HepG2 (cell line): ENCODE measurements at regions not wholly inside any gene's neighbourhood (a gene's known extent, or its start where the extent isn't known, plus 50 kb on each side); places are given as distances from the start of the nearest gene placed in this dataset.

Experiments used
- ATAC-seq: fragments of 200-7000 bp; cut with Tn5 transposase; 3 replicates; pipeline ENCODE4 v1.9.1; 2020; ENCODE audit warnings: mild to moderate bottlenecking, moderate library complexity
- BruUV-seq: library from RNA; stranded (reverse); fragments of 400-500 nt; replicated peaks from 2 replicates; lab custom pipeline; 2021; lab: Mats Ljungman, UMichigan
- CTCF ChIA-PET: fragments of 300-600 bp; formaldehyde crosslinking; extraction: SDS; loops from one replicate; lab custom pipeline; 2021; ENCODE audit warnings: low total read pairs, inconsistent platforms, low intra/inter-chr PET ratio; lab: Yijun Ruan, JAX
- POLR2A ChIA-PET: fragments of 350-600 bp; sonication (Branson Sonifier 250); formaldehyde crosslinking; loops from one replicate; lab custom pipeline; 2020; ENCODE audit warnings: antibody characterized with exemption, inconsistent platforms; lab: Yijun Ruan, JAX
- DNase-seq: peaks from one replicate; pipeline ENCODE4 v3.0.0-alpha.2; 2015; ENCODE audit warnings: low spot score
- FAIRE-seq: peaks from 3 replicates; lab custom pipeline; 2011; peaks lifted over from hg19 to GRCh38; lab: Jason Lieb, UNC
- H2AFZ ChIP-seq: one replicate; pipeline ENCODE4 v1.6.1; 2011; ENCODE audit warnings: low read length, inconsistent platforms
- H3K27ac ChIP-seq: fragments of 300-600 bp; 3 replicates; pipeline ENCODE4 v1.8.0; 2011; ENCODE audit warnings: mixed run types, mild to moderate bottlenecking, mixed read lengths, low read length, inconsistent platforms; ENCODE audit not compliant: insufficient read depth; ENCODE audit errors: extremely low read length
- H3K27me3 ChIP-seq, 2 experiments: fragments of 200-600 bp in 1 of 2; 2 replicates in 1 of 2; 3 replicates in 1 of 2; pipeline versions ENCODE4 v1.6.0 to v1.8.0; 2011; ENCODE audit warnings: low read length in 2 of 2, mild to moderate bottlenecking in 2 of 2, moderate library complexity in 2 of 2, inconsistent platforms in 1 of 2; ENCODE audit not compliant: insufficient read depth in 2 of 2, control insufficient read depth in 1 of 2
- H3K36me3 ChIP-seq, 2 experiments: fragments of 200-600 bp in 1 of 2; replicated peaks in 1 of 2; 2 replicates in 1 of 2; 3 replicates in 1 of 2; pipeline versions ENCODE4 v1.5.1 to v1.8.0; 2011; ENCODE audit warnings: low read length in 2 of 2, inconsistent platforms in 1 of 2; ENCODE audit not compliant: insufficient read depth in 2 of 2, control insufficient read depth in 1 of 2
- H3K4me1 ChIP-seq: 2 replicates; pipeline ENCODE4 v1.5.1; 2012; ENCODE audit warnings: low read length, inconsistent platforms; ENCODE audit not compliant: insufficient read depth
- H3K4me2 ChIP-seq: 2 replicates; pipeline ENCODE4 v1.6.0; 2011; ENCODE audit warnings: low read depth, low read length, inconsistent platforms
- H3K4me3 ChIP-seq, 3 experiments: fragments of 200-600 bp in 1 of 3; sonication (generic), shearing (Covaris generic) in 1 of 3; replicated peaks in 1 of 3; 2 replicates each; pipeline ENCODE4 v1.5.1; 2011 to 2016; ENCODE audit warnings: low read length in 3 of 3, inconsistent platforms in 2 of 3, low read depth in 2 of 3, mild to moderate bottlenecking in 2 of 3, control low read depth in 1 of 3, mixed read lengths in 1 of 3; ENCODE audit not compliant: insufficient read depth in 1 of 3
- H3K79me2 ChIP-seq: one replicate; pipeline ENCODE4 v1.6.1; 2011; ENCODE audit warnings: low read length, inconsistent platforms; ENCODE audit not compliant: insufficient read depth
- H3K9ac ChIP-seq: 2 replicates; pipeline ENCODE4 v1.6.0; 2011; ENCODE audit warnings: mild to moderate bottlenecking, low read depth, low read length, inconsistent platforms; ENCODE audit not compliant: insufficient read depth
- H3K9me3 ChIP-seq: 2 replicates; pipeline ENCODE4 v1.5.1; 2012; ENCODE audit warnings: mild to moderate bottlenecking, low read length
- H4K20me1 ChIP-seq: 2 replicates; pipeline ENCODE4 v1.6.0; 2011; ENCODE audit warnings: inconsistent platforms, mild to moderate bottlenecking, low read length, moderate library complexity; ENCODE audit not compliant: insufficient read depth
- MYNN ChIP-seq: sonication (generic); formaldehyde crosslinking; IDR thresholded peaks from 2 replicates; pipeline ENCODE4 v1.4.0; 2020; ENCODE audit warnings: mild to moderate bottlenecking, low read depth, missing genetic modification reagents
- TBX2 ChIP-seq: sonication (generic); formaldehyde crosslinking; IDR thresholded peaks from 2 replicates; pipeline ENCODE4 v1.5.0; 2020; ENCODE audit warnings: missing genetic modification reagents, mild to moderate bottlenecking, borderline replicate concordance
- ZNF143 ChIP-seq: sonication (generic); formaldehyde crosslinking; IDR thresholded peaks from 2 replicates; pipeline ENCODE4 v1.4.0; 2020; ENCODE audit warnings: missing genetic modification reagents
- ZNF296 ChIP-seq: sonication (generic); formaldehyde crosslinking; conservative IDR thresholded peaks from 2 replicates; pipeline ENCODE4 v1.5.0; 2020; ENCODE audit warnings: mild to moderate bottlenecking, missing genetic modification reagents
- ZNF564 ChIP-seq: sonication (generic); formaldehyde crosslinking; IDR thresholded peaks from 2 replicates; pipeline ENCODE4 v1.8.1; 2023; ENCODE audit warnings: mild to moderate bottlenecking, missing genetic modification reagents
- ZNF737 ChIP-seq: sonication (generic); formaldehyde crosslinking; IDR thresholded peaks from 2 replicates; pipeline ENCODE4 v1.5.0; 2020; ENCODE audit warnings: missing genetic modification reagents, mild to moderate bottlenecking, borderline replicate concordance
- ZZZ3 ChIP-seq: sonication (generic); formaldehyde crosslinking; IDR thresholded peaks from 2 replicates; pipeline ENCODE4 v1.4.0; 2020; ENCODE audit warnings: missing genetic modification reagents, mild to moderate bottlenecking, borderline replicate concordance
- WGBS: methylation state at CpG from one replicate; pipeline ENCODE4 v1.1.6; 2017; ENCODE audit warnings: low lambda C conversion rate; 5-methylcytosine and 5-hydroxymethylcytosine counted together
- in situ Hi-C: cut with HindIII; loops from 2 replicates; pipeline ENCODE4 v1.10.0; 2017; ENCODE audit warnings: low pct_unique_long_range_greater_than_20kb; ENCODE audit not compliant: extremely low pct_ligation_motif_present
- intact Hi-C: fragments of 100-400 bp; cut with micrococcal nuclease; formaldehyde crosslinking; loops from one replicate; pipeline ENCODE4 v1.10.0; 2022; ENCODE audit not compliant: unreplicated experiment
- TF ChIP-seq, protein P1 (sequence below): sonication (generic); formaldehyde crosslinking; IDR thresholded peaks from 2 replicates; pipeline ENCODE4 v1.5.0; 2020; ENCODE audit warnings: mild to moderate bottlenecking, missing genetic modification reagents
- TF ChIP-seq, protein P2 (sequence below): sonication (generic); formaldehyde crosslinking; conservative IDR thresholded peaks from 2 replicates; pipeline ENCODE4 v1.8.0; 2022; ENCODE audit warnings: low read depth, missing genetic modification reagents
- TF ChIP-seq, protein P3 (sequence below): sonication (generic); formaldehyde crosslinking; IDR thresholded peaks from 2 replicates; pipeline ENCODE4 v1.8.1; 2023; ENCODE audit warnings: missing genetic modification reagents, mild to moderate bottlenecking, borderline replicate concordance
- TF ChIP-seq, protein P4 (sequence below), 2 experiments: fragments of 450-650 bp in 1 of 2; sonication (generic) in 1 of 2; formaldehyde crosslinking in 1 of 2; IDR thresholded peaks; 2 replicates each; pipeline versions ENCODE4 v1.6.1 to v1.8.0; 2016 to 2022; ENCODE audit warnings: antibody characterized with exemption in 1 of 2, mild to moderate bottlenecking in 1 of 2, missing genetic modification reagents in 1 of 2

DNA sequence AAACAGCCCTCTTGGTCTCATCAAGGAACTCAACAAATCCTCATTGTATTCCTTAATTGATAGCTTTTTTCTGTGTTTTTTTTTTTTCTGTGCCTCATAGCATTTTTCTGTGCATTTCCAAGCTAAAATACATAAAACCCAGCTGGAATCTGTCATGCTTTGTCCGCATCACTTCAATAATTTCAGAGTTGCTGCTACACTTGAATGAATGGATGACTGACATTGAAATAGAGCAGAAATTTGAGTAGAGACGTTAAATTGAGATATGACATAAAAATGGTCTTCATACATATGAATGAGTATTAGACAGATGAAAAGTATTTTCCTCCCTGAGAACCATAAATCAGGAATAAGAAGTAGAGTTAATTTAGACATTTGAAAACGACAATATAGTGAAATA lies 593.2 kb downstream of the TMA16 start:
- intact Hi-C loops (no loop called here), in situ Hi-C loops (no loop called here)
- Histone ChIP-seq H3K27ac (no peak overlapping the region), H2AFZ (no peak overlapping the region), H3K4me2 (no peak overlapping the region), H3K9ac (no peak overlapping the region), H3K4me3 (no peak overlapping the region), H3K9me3 (no peaks in the 10 kb centered on the region), H3K27me3 (no peaks in the 10 kb centered on the region), H3K79me2 (no peaks in the 10 kb centered on the region), H4K20me1 (no peaks in the 10 kb centered on the region), H3K36me3 (no peaks in the 10 kb centered on the region), H3K4me1 (no peaks in the 10 kb centered on the region)
- ATAC-seq (no peak), DNase-seq (no peak), FAIRE-seq (no peak)
- ChIA-PET CTCF (no interaction called here), POLR2A (no interaction called here)
- BruUV-seq, result no TSS peak
- 3% methylated on average over 3 of the region's 3 CpGs for WGBS
- TF ChIP-seq ZNF143 (no peak), TBX2 (no peak), ZZZ3 (no peak), ZNF296 (no peak), ZNF737 (CRISPR knock-in tag) (no peak), MYNN (no peak), ZNF564 (CRISPR knock-in tag) (no peak)
- TF ChIP-seq, protein P1, sequence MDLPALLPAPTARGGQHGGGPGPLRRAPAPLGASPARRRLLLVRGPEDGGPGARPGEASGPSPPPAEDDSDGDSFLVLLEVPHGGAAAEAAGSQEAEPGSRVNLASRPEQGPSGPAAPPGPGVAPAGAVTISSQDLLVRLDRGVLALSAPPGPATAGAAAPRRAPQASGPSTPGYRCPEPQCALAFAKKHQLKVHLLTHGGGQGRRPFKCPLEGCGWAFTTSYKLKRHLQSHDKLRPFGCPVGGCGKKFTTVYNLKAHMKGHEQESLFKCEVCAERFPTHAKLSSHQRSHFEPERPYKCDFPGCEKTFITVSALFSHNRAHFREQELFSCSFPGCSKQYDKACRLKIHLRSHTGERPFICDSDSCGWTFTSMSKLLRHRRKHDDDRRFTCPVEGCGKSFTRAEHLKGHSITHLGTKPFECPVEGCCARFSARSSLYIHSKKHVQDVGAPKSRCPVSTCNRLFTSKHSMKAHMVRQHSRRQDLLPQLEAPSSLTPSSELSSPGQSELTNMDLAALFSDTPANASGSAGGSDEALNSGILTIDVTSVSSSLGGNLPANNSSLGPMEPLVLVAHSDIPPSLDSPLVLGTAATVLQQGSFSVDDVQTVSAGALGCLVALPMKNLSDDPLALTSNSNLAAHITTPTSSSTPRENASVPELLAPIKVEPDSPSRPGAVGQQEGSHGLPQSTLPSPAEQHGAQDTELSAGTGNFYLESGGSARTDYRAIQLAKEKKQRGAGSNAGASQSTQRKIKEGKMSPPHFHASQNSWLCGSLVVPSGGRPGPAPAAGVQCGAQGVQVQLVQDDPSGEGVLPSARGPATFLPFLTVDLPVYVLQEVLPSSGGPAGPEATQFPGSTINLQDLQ (CRISPR knock-in tag), result no peak
- TF ChIP-seq, protein P2, sequence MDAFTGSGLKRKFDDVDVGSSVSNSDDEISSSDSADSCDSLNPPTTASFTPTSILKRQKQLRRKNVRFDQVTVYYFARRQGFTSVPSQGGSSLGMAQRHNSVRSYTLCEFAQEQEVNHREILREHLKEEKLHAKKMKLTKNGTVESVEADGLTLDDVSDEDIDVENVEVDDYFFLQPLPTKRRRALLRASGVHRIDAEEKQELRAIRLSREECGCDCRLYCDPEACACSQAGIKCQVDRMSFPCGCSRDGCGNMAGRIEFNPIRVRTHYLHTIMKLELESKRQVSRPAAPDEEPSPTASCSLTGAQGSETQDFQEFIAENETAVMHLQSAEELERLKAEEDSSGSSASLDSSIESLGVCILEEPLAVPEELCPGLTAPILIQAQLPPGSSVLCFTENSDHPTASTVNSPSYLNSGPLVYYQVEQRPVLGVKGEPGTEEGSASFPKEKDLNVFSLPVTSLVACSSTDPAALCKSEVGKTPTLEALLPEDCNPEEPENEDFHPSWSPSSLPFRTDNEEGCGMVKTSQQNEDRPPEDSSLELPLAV (CRISPR knock-in tag), result no peak
- TF ChIP-seq, protein P3, sequence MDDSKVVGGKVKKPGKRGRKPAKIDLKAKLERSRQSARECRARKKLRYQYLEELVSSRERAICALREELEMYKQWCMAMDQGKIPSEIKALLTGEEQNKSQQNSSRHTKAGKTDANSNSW (CRISPR knock-in tag), result no peak
- TF ChIP-seq, protein P4, sequence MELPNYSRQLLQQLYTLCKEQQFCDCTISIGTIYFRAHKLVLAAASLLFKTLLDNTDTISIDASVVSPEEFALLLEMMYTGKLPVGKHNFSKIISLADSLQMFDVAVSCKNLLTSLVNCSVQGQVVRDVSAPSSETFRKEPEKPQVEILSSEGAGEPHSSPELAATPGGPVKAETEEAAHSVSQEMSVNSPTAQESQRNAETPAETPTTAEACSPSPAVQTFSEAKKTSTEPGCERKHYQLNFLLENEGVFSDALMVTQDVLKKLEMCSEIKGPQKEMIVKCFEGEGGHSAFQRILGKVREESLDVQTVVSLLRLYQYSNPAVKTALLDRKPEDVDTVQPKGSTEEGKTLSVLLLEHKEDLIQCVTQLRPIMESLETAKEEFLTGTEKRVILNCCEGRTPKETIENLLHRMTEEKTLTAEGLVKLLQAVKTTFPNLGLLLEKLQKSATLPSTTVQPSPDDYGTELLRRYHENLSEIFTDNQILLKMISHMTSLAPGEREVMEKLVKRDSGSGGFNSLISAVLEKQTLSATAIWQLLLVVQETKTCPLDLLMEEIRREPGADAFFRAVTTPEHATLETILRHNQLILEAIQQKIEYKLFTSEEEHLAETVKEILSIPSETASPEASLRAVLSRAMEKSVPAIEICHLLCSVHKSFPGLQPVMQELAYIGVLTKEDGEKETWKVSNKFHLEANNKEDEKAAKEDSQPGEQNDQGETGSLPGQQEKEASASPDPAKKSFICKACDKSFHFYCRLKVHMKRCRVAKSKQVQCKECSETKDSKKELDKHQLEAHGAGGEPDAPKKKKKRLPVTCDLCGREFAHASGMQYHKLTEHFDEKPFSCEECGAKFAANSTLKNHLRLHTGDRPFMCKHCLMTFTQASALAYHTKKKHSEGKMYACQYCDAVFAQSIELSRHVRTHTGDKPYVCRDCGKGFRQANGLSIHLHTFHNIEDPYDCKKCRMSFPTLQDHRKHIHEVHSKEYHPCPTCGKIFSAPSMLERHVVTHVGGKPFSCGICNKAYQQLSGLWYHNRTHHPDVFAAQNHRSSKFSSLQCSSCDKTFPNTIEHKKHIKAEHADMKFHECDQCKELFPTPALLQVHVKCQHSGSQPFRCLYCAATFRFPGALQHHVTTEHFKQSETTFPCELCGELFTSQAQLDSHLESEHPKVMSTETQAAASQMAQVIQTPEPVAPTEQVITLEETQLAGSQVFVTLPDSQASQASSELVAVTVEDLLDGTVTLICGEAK (IDR thresholded peaks at IDR 0.05), result no peak
- TF ChIP-seq, protein P4 (CRISPR knock-in tag; IDR thresholded peaks at IDR 0.05), result no peak
